ENCODE measurements at regions not wholly inside any gene's neighbourhood (a gene's known extent, or its start where the extent isn't known, plus 50 kb on each side); places are given as distances from the start of the nearest gene placed in this dataset.

DNA sequence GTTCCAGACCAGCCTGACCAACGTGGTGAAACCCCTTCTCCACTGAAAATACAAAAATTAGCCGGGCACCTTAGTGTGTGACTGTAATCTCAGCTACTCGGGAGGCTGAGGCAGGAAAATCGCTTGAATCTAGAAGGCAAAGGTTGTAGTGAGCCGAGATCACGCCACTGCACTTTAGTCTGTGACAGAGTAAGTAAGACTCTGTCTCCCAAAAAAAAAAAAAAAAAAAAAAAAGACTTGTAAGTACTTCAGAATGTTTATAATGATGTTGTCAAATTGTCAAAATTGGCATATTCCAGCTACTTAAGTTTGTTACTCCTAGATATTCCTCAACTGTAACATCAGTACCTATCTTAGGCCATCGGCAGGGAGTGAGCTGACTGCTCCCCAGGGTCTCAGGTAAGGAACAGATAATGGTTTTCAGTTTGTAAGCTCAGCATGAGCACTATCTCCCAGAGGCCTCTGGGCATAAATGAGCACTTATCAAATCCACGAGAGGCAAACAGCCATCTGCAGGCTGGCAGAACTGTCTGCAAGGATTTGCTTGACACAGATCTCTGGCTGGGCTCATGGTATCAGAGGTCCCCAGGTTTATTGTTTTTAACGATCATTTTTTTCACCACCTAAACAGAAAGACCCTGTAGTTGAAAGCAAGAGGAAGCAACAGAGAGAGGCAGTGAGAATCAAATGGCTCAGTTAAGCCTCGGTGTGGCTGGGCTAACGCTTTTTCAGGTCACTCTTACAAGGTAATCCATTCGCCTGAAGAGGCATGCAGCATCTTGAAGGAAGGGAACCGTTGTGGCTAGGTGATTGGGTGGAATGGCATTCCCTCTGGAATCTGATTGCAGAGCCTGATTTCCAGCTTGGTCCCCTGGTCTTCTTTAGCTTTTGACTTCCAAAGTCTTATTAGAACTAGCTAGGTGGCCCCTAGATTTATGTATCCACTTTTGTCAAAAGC lies 115.9 kb downstream of the LY86 start:
- DNase-seq (ENCODE audit: low read depth in 2 of 2): no peak

DNA sequence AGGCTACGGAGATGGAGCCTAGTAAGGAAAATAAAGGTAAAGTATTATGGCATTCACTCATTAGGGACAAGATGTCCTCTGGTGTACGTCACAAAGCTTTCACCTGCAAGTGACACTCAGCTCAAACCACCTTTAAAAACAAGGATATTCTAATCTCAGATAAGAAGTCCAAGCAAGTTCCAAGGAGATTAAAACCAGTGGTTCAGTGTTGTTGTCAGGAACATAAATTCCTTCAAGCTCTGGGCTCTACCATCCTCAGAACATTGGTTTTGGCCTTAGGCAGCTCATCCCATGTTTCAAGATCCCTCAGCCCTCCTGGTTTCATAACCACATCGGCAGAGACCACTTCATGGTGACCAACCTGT lies 116.5 kb downstream of the LY86 start:
- DNase-seq (ENCODE audit: low read depth in 2 of 2): no peak

DNA sequence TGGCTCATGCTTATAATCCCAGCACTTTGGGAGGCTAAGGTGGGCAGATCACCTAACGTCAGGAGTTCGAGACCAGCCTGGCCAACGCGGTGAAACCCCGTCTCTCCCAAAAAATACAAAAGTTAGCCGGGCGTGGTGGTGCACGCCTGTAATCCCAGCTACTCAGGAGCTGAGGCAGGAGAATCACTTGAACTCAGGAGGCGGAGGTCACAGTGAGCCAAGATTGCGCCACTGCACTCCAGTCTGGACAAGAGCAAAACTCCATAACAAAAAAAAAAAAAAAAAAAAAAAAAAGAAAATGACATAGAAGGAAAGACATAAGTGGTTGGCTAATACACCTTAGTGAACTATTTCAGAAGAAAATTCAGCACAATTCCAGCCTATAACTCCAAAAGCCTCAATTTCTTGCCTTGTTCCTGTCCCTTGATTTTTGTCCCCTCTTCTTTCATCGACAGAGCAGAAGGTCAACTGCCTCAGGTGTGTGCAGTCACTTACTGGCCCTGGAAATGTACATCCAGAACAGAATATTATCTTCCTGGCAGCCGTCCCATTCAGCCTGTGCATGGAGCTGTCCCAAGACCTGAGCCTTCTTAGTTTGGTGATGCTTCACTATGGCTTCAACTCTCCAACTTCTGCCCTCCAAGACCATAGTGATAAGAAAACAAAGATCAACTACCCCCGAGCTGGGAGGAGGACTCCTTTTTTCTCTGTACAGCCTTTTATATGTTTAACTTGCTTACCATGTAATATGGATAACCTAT lies 117.6 kb downstream of the LY86 start:
- DNase-seq (ENCODE audit: low read depth in 2 of 2): no peak

DNA sequence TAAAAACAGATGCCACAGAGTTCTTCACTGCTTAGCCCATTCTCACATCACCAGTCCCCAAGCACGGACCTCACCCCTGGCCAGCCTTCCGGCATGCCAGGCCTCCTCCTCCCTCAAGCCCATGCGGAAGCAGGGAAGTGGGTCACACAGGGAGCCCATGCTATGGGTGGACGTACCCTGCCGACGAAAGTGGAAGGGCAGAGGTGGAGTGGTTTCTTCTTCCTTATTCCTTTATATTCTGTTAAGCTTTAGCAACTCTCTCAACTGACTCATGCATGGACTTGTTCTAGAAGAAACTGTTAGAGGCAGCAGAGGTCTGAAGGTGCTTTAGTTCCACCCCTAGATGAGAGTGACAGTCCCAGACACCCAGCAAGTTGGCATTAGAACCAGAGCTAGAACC lies 118.6 kb downstream of the LY86 start:
- no peak for DNase-seq (ENCODE audit: low read depth in 2 of 2)

DNA sequence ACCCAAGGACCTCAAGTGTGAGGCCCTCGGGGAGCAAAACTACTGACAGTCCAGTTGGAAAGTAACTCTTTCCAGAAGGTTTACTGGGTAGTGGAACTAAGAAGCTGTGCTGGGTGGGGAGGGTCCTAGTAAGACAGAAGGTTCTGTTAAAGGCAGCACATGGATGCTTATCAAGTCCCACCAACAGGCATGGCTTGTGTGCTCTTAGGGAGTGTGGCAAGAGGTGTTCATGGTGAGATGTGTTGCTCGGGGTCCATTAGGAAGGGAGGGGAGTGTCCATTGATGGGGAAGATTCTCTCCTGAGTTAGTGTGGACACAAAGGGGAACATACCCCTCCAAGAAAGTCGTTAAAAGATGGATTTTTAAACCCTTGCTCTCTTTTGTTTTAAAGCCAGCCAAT lies 120.6 kb downstream of the LY86 start:
- DNase-seq (ENCODE audit: low read depth in 2 of 2): no peak

DNA sequence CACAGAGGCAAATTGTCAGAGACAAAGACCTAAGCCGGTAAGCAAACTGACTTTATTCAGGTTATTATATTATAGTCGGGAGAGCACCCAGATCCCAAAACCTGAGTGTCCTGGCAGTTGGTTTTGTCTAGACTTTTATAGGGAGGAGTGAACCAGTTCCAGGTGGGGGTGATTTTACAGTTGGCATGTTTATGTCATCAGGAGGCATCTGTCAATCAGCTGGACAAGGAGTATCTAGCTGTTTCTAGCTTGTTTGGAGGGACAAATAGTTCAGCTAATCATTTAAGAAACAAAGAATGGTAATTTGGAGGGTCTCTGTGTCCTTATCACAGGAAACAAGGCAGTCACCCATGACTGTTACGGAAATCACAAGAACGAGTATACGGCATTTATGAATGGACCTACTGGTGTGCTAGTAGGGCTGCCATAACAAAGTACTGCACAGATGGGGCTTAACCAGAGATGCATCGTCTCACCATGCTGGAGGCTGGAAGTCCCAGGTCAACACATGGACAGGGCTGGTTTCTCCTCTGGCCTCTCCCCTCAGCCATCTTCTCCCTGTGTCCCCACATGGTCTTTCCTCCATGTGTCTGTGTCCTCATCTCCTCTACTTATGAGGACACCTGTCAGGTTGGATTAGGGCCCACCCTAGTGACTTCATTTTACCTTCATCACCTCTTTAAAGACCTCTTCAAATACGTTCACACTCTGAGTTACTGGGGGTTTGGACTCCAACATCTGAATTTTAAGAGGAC lies 122.7 kb downstream of the LY86 start:
- no peak for DNase-seq (ENCODE audit: low read depth in 2 of 2)

DNA sequence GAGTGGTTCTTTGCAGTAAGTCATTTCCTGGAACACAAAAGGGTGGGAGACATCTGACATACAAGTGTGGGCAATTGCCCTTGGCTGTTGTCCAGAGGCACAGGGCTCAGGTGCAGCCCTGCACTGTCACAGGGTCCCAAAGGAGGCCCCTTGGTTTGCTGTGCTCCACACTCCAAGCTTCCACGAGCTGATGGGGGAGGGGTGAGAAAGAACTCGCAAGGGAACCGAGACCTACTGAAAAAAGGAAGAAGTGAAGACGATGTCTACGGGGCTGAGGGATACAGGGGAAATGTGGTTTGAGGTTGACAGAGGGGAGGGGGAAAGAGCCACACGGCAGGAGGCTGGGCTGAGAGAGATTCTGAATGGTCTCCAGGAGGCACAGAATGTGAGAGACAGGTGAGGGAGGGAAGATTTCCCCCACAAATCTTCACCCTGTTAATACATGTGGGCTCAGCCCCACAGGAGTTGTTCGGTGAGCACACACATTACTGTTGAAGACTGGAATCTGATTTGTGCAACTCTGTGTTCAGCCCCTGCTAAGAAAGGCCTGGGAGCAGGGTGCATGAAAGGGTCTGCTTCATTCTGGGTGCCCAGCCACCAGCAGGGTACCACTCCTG lies 123.4 kb downstream of the LY86 start:
- DNase-seq (ENCODE audit: low read depth in 2 of 2): no peak

DNA sequence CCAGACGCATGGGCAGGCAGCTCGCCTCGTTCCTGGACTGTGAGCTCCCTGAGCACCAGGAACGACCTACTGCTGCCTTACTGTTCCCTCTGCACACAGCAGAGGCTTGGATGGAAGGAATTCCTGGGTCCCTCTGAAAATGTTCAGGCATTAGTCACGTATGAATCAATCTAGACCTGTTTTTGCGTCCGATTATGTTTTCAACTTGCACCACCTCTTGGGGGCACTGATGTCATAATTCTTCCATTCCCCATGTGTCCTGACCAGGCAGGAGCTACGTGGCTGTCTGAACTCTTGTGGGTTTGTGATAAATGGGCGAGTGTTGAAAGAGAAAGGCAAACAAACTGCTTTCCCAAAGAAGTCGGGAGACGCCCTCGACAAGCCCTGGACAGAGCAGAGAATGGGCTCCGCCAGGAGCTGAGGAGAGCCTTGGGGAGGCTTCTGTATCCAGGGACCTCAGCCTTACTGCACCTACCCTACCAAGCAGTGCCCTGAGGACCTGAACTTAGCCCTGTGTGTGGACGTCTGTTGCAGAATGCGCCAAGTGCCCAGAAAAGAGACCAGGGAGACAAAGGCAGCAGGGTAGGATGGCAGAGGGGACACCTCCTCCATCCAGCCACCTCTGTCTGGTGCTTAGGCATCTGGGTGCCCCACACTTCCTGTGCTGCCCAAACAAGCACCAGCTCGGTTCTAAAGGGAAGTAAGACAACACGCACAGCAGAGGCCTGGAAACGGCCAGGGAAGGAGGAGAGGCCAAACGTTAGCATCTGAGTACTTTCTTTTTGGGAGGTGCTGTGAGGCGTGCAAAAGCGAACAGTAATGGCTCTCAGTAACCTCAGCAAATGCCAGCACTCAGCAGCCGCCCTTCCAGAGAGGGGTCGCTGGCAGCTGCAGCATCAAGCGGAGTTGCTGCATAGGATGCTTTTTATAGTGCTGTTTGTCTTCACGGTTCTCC lies 124.2 kb downstream of the LY86 start:
- no peak for DNase-seq (ENCODE audit: low read depth in 2 of 2)

DNA sequence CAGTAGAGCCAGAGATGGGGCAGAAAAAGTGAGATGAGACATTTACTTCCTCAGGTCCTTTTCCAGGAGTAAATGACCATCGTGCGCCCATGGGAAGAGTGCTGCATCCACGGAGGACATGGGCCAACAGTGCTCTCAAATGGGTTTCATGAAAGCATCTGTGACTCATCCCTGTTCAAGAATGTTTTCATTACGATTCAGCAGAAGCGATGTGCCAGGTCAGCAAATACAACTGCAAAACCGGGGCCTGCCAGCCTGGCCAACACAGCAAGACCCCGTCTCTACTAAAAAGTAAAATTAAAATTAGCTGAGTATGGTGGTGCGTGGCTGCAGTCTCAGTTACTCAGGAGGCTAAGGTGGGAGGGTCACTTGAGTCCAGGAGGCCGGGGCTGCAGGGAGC lies 125.1 kb downstream of the LY86 start:
- no peak for DNase-seq (ENCODE audit: low read depth in 2 of 2)

DNA sequence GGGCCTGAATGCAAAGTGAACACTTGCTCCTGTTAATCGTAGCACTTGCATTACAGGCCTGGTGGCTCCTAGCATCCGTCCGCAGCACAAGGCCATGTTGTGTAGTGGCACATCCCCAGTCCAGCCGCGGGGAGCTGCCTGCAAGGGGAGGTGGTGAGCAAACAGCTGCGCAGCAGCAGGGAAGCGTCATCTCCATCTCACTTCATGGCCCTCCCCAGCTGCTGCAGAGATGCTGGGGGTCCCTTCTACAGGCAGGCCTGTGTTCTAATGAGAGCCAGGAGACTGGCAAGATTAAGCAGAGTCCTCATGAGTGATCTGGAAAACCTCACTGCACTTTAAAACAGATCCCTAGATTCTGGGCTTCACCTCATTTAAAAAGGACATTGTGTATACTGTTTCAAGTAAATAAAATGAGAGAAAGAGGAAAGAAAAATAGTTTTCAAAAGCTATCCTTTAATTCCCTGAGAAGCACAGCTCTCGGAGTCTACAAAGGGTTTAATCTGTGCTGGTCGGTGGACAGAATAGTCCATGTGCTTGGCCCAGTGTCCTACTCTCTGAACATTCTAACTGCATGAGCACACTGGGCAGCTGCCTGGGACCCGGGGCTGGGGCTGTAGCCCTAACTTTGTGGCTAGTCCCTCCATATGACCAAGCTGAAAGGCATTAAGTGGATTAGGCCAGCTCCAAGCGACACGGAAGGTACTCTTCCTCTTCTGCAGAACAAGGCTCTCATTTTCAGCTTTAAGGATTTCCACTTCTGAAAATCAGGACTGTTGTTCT lies 125.8 kb downstream of the LY86 start:
- DNase-seq (ENCODE audit: low read depth in 2 of 2): no peak

DNA sequence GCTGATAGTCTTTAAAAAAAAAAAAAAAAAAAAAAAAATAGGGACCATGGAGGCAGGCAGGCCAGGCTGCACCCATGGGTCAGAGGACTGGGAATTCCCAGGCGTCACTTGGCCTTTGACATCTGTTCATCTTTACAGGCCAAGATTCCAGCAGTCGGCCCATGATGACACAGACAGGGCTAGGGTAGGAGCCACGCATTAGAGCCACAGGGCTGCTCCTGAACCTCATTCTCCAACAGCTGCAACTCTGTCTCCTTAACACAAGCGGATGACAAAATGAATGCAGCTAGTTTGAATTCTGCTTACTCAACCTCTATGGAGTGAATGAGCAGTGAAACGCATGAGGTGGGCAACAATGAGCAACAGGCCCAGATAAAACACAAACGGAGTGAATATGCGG lies 126.4 kb downstream of the LY86 start:
- no peak for DNase-seq (ENCODE audit: low read depth in 2 of 2)

DNA sequence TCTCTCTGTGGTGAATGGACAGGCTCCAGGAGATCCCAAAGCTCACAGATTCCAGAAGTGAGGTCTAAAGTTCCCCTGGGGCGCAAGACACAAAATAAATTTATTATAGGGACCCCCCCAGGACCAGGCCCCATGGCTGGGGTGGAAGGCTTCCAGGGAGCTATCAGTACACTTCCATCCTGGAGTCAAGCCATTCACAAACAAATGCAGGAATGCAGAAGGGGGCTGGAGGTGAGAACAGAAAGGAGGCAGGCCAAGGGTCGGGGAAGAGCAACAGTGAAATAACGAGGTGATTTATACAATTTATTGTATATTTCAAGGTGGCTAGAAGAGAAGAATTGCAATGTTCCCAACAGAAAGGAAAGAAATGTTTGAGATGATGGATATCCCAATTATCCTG lies 126.9 kb downstream of the LY86 start:
- no peak for DNase-seq (ENCODE audit: low read depth in 2 of 2)

DNA sequence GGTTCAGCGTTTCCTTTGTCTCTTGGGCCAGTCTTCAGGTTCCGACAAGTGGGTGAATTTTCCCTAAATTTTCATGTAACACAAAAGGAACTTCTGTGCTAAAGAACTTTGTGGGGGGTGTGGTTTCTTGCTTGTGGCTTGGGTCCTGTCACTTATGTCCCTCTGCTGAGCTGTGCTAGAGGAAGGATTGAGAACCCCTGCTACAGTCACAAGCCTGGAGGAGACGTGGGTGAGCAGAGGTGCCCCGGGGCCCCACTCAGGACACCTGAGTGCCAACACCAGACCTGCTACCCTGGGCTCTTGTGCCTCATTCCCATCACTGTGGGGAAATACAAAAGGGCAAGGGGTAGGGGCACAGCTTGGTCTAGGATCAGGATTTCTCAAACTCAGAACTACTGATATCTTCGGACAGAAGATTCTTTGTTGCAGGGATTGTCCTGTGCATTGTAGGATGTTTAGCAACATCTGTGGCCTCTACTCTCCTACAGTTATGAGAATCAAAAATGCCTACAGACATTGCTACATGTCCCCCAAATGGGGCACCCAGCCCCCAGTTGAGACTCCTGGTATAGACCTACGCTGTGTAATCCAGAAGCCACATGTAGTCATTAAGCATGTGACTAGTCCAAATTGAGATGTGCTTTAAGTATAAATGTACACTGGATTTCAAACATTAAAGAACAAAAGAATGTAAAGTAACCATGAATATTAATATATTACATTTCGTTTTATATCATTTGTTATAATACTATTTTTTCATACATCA lies 128.7 kb downstream of the LY86 start:
- DNase-seq (ENCODE audit: low read depth in 2 of 2): no peak

DNA sequence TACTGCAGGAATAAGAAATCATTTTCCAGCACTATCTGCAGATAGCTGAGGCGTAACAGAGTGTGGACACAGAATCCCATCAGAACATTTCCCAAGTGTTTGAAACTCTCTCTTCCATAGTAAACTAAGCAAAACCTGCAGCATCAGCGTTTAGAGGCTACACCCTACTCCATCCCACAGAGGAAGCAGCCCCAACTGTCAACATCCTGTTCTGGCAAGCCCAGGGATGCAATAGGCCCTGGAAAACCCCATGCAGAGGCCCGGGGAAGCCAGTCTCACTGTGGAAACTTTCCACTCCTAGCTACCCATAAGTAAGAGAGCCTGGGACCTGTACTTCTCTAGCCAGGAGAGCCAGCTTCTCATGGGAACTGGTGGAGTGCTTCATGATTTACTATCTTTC lies 129.4 kb downstream of the LY86 start:
- no peak for DNase-seq (ENCODE audit: low read depth in 2 of 2)

DNA sequence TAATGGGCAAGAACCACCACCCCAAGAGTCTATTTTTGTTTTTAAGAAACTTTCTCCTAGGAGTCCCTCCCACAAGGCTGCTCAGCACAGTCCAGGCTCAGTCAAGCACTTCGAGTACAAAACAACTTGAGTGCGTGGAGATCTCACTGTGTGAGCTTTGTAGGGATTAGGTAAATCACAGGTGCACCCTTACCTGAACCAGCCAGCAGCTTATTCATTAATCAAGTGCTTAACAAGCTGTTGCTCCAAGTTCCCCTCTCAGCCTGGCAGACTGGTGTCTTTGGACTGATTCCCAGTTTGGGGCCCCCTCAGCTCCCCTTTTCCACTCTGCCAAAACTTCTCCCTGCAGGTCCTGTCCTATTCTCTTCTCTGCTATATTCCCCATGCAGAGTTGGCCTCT lies 133.1 kb downstream of the LY86 start:
- DNase-seq (ENCODE audit: low read depth in 2 of 2): no peak

DNA sequence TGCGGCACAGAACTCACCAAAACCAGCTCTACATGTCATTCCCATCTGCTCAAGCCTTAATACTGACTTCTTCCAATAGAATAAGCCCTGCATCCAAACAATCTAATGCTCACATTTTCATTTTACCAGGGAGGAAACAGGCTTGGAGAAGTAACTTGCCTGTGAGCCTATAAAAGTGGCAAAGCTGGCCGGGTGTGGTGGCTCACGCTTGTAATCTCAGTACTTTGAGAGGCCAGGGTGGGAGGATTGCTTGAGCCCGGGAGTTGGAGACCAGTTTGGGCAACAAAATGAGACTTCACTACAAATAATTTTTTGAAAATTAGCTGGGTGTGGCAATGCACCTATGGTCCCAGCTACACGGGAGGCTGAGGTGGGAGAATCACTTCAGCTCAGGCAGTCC lies 133.7 kb downstream of the LY86 start:
- DNase-seq (ENCODE audit: low read depth in 2 of 2): no peak

DNA sequence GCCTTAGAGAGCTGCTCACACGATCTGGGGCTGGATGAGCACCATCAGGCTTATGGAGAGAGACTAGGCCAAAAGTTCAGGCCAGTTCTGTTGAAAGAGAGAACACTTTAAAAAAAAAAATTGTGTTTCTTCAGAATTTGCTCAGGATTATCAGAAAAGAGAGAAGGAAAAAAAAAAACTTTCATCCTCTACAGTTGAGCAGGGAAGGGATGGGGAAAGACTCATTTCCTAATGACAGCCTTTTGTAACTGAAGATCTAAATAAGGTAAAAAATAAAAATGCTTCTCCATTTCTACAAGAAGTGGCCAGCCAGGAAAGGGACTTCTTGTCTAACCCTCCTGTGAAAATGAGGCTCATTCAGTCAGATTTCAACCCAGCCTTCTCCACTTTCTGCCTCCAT lies 134.8 kb downstream of the LY86 start:
- no peak for DNase-seq (ENCODE audit: low read depth in 2 of 2)

DNA sequence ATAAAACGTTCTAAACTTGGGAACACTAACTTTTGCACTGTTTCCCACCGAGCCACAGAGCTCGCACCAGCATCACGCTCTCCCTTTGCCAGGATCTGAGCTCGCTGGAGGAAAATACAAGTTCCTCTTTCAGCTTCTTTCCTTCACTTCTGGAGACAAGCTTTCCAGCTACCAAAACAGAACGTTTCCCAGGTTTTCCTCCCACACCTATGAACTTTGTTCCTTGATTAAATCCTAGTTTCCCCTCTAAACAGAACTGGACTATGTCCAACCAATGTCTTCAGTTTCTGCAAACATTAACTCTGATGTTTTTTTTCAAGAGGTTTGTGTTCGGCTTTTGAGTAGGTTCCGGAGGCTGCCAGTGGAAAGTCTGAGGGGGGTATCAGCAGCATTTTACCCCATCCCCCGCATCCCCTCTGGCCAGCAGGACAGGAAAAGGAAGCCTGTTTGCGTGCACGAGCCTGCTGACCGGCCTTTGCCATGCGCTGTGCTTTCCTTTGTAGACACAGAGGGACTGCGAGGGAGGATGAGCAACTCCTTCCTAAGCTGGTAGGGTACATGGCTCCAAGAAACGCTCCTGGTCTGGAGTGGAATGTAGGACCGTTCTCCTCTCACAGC lies 135.5 kb downstream of the LY86 start:
- DNase-seq (ENCODE audit: low read depth in 2 of 2): no peak

Measured in stimulated activated CD4-positive, alpha-beta T cell treated with anti-CD3 and anti-CD28 coated beads, Interleukin-15, amount 100 ng/mL, for 48 hours (primary cell).